C4-2B (cell line): ENCODE measurements at regions not wholly inside any gene's neighbourhood (a gene's known extent, or its start where the extent isn't known, plus 50 kb on each side); places are given as distances from the start of the nearest gene placed in this dataset.

Experiments used
- H3K27ac ChIP-seq: fragments of 450-650 bp; 2 replicates; pipeline ENCODE4 v1.5.1; 2017
- CTCF ChIP-seq: fragments of 450-650 bp; conservative IDR thresholded peaks from 2 replicates; pipeline ENCODE4 v1.5.1; 2017; ENCODE audit warnings: mild to moderate bottlenecking
- ZFX ChIP-seq: fragments of 450-650 bp; IDR thresholded peaks from 2 replicates; pipeline ENCODE4 v1.6.1; 2017

DNA sequence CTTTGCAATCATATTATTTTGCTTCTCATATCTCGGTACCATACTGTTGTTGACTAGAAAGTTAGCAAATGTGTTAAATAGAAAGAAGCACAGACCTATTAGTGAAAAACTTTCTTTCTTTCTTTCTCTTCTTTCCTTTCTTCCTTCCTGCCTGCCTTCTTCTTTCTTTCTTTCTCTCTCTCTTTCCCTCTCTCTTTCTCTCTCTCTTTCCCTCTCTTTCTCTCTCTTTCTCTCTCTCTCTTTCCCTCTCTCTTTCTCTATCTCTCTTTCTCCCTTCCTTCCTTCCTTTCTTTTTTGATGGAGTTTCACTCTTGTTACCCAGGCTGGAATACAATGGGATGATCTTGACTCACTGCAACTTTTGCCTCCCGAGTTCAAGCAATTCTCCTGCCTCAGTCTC, 1160.6 kb downstream of the GATA3 start:
- TF ChIP-seq ZFX, result no peak
- TF ChIP-seq CTCF, result no peak
- H3K27ac ChIP-seq, result no peak overlapping the region

DNA sequence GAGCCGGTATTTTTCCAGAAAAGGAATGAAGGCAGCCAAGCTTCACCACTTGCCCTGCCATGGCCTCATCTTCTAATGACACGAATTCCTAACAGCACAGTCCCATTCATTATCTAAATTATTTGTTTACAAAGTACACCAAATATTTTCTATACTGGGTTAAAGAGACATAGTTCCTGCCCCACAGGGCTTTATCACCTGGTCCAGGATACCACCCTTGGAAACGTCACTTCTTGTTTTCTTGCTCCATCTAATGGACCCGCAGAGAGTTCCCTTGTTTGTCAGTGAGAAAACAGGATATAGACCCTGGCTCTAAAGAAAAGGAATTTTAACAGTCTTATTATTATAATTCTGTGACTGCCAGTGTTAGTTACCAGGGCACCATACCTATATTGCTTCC, 1165.4 kb downstream of the GATA3 start:
- TF ChIP-seq CTCF (no peak), ZFX (no peak)
- no peak overlapping the region for H3K27ac ChIP-seq

DNA sequence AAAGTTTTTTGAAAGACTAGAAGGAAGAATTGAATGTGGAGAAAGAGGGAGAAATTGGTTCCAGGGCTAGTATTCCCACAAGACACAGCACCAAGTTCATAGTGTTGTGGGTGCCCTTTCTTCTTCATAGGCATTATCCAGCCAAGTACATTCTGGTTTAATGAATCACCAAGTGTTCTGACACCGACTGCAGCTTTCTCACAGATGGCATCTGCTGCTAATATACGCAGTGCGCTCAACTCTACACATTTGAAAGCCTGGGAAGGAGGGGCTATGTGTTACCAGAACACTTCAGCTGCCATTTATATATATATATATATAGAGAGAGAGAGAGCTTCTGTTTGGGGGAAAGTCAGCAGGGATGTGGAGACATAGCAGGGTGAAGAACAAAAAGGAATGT, 1168.4 kb downstream of the GATA3 start:
- no peak for TF ChIP-seq ZFX
- H3K27ac ChIP-seq, result no peak overlapping the region

DNA sequence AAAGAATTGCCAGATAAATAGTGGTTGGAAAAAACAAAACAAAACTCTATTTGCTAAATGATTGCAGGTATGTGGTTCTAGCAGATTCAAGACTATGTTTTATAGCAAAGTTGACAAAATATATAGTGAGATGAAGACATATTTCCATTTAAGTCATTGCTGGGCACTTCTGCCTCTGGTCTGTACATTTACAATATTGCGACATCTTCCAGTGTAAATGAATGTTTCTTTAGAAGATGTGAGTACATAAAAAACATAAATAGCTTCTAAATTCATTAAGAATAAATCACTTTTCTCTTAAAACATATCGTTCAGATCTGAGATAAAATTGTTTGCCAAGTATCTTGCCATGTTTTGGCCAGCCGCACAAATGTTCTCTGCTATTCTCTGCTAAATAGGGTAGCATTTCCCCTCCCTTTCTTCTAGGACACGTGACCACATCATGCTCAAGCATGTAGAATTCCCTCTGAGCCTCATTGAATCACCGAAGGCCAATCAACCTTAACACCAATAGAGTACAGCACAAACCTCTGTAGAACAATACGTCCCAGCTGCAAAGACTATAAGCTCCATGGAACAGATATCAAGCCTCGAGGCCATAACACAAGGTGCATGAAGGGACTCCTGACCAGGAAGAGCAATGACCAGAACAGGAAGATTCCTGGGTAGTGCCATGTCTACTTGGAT, 1173.3 kb downstream of the GATA3 start:
- TF ChIP-seq CTCF, result no peak
- no peak for TF ChIP-seq ZFX
- H3K27ac ChIP-seq, result no peak overlapping the region

- TF ChIP-seq ZFX (no peak), CTCF (no peak)
- no peak overlapping the region for H3K27ac ChIP-seq
Observed at GRCh38 chr10:9228771-9229170, 1174.3 kb downstream of the GATA3 start.

- TF ChIP-seq ZFX, result no peak
- no peak for TF ChIP-seq CTCF
- no peak overlapping the region for H3K27ac ChIP-seq
Observed at GRCh38 chr10:9229702-9230244, 1175.3 kb downstream of the GATA3 start.

GRCh38 chr10:9230625-9231024, 1176.1 kb downstream of the GATA3 start:
- H3K27ac ChIP-seq, result no peak overlapping the region
- TF ChIP-seq CTCF (no peak), ZFX (no peak)

GRCh38 chr10:9234191-9234590, 1179.7 kb downstream of the GATA3 start:
- no peak overlapping the region for H3K27ac ChIP-seq
- TF ChIP-seq ZFX, result no peak
- TF ChIP-seq CTCF, result no peak
